ENCODE measurements at regions not wholly inside any gene's neighbourhood (a gene's known extent, or its start where the extent isn't known, plus 50 kb on each side); places are given as distances from the start of the nearest gene placed in this dataset.

DNA sequence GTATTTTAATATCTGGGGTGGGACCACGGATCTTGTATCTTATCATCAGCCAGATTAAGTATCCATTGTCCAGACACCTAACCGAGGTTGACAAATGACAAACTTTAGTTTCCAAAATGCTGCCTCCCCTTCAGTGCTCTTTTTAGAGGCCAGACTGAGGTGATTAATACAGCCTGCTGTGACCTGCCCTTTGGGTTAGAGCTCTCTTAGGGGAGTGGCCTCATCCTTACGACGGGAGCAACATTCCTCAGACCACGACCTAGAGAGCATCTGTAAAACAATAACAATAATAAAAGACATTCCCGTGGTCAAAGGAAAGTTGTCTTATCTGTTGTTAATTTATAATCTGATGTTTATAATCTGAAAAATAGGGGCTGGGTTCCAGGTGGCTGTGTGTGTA lies 405.3 kb downstream of the LPIN1 start:
- TF ChIP-seq EZH2 (IDR thresholded peaks at IDR 0.05; ENCODE audit: borderline replicate concordance, low read depth, low read length, severe bottlenecking) = no peak
- TF ChIP-seq, protein P1, sequence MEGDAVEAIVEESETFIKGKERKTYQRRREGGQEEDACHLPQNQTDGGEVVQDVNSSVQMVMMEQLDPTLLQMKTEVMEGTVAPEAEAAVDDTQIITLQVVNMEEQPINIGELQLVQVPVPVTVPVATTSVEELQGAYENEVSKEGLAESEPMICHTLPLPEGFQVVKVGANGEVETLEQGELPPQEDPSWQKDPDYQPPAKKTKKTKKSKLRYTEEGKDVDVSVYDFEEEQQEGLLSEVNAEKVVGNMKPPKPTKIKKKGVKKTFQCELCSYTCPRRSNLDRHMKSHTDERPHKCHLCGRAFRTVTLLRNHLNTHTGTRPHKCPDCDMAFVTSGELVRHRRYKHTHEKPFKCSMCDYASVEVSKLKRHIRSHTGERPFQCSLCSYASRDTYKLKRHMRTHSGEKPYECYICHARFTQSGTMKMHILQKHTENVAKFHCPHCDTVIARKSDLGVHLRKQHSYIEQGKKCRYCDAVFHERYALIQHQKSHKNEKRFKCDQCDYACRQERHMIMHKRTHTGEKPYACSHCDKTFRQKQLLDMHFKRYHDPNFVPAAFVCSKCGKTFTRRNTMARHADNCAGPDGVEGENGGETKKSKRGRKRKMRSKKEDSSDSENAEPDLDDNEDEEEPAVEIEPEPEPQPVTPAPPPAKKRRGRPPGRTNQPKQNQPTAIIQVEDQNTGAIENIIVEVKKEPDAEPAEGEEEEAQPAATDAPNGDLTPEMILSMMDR (IDR thresholded peaks at IDR 0.05; ENCODE audit: borderline replicate concordance, extremely low read depth, low read length, poor library complexity, severe bottlenecking) = no peak
